Peyer's patch (tissue), 4 donors: ENCODE measurements at regions not wholly inside any gene's neighbourhood (a gene's known extent, or its start where the extent isn't known, plus 50 kb on each side); places are given as distances from the start of the nearest gene placed in this dataset.

Experiments
- POLR2A ChIP-seq, 2 donors: fragments of 450-650 bp; IDR thresholded peaks; one replicate each; pipeline ENCODE4 v1.5.1; 2017; ENCODE audit warnings: antibody characterized with exemption in 2 of 2, mild to moderate bottlenecking in 2 of 2, moderate library complexity in 2 of 2
- TF ChIP-seq, protein P1 (sequence below), 6 experiments: fragments of 450-650 bp in 4 of 6; fragments of 200-600 bp in 2 of 6; sonication (generic) in 1 of 6; IDR thresholded peaks; one replicate each; pipeline ENCODE4 v1.5.1; 2017 to 2019; ENCODE audit warnings: antibody characterized with exemption in 6 of 6, mild to moderate bottlenecking in 3 of 6, moderate library complexity in 1 of 6

DNA sequence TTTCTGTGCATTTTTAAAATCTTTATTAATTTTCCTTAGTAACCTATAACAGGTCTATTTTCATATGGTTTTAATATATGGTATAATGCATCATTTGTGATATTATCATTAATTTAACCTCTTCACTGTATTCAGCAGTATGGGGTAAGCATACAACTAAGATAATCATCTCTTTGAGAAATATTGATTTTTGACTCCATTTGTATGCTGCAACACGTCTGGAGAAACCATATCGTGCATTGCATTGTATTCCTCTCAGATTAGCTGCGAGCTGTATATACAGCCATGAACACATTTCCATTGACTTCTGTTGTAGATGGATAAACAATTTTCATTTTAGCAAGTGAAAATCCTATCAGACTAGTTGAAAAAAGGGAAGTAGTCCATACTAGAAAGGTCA, 2275.8 kb upstream of the PCDH20 start:
- TF ChIP-seq, protein P1, sequence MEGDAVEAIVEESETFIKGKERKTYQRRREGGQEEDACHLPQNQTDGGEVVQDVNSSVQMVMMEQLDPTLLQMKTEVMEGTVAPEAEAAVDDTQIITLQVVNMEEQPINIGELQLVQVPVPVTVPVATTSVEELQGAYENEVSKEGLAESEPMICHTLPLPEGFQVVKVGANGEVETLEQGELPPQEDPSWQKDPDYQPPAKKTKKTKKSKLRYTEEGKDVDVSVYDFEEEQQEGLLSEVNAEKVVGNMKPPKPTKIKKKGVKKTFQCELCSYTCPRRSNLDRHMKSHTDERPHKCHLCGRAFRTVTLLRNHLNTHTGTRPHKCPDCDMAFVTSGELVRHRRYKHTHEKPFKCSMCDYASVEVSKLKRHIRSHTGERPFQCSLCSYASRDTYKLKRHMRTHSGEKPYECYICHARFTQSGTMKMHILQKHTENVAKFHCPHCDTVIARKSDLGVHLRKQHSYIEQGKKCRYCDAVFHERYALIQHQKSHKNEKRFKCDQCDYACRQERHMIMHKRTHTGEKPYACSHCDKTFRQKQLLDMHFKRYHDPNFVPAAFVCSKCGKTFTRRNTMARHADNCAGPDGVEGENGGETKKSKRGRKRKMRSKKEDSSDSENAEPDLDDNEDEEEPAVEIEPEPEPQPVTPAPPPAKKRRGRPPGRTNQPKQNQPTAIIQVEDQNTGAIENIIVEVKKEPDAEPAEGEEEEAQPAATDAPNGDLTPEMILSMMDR (IDR thresholded peaks at IDR 0.05): no peak
- no peak for TF ChIP-seq POLR2A (IDR thresholded peaks at IDR 0.05)
